SK-N-SH treated with all-trans-retinoic acid at 6 μM for 48 hours (cell line): ENCODE measurements at regions not wholly inside any gene's neighbourhood (a gene's known extent, or its start where the extent isn't known, plus 50 kb on each side); places are given as distances from the start of the nearest gene placed in this dataset.

Experiments
- ATAC-seq: fragments of 200-7000 bp; cut with Tn5 transposase; 3 replicates; pipeline ENCODE4 v1.9.1; 2020; ENCODE audit warnings: mild to moderate bottlenecking, moderate library complexity
- ARNTL ChIP-seq: fragments of 450-650 bp; formaldehyde crosslinking; IDR thresholded peaks from 2 replicates; pipeline ENCODE4 v1.5.0; 2020; ENCODE audit warnings: low read depth, mild to moderate bottlenecking, moderate library complexity, borderline replicate concordance
- BACH2 ChIP-seq: fragments of 250-450 bp; sonication (Bioruptor Pico); IDR thresholded peaks from 2 replicates; pipeline ENCODE4 v1.9.0; 2021; ENCODE audit warnings: mild to moderate bottlenecking, borderline replicate concordance
- CREB5 ChIP-seq: fragments of 250-450 bp; sonication (Bioruptor Pico); IDR thresholded peaks from 2 replicates; pipeline ENCODE4 v1.5.1; 2020; ENCODE audit warnings: low read depth, mild to moderate bottlenecking, moderate library complexity
- CSDC2 ChIP-seq: fragments of 250-450 bp; sonication (Bioruptor Pico); IDR thresholded peaks from 2 replicates; pipeline ENCODE4 v1.5.0; 2020; ENCODE audit warnings: mild to moderate bottlenecking, moderate library complexity
- CSRNP3 ChIP-seq: fragments of 250-450 bp; sonication (Bioruptor Pico); IDR thresholded peaks from 2 replicates; pipeline ENCODE4 v1.5.1; 2021; ENCODE audit warnings: mild to moderate bottlenecking, moderate library complexity
- ESRRG ChIP-seq: fragments of 250-450 bp; sonication (Bioruptor Pico); IDR thresholded peaks from 2 replicates; pipeline ENCODE4 v1.6.1; 2021; ENCODE audit warnings: mild to moderate bottlenecking
- GLIS3 ChIP-seq: fragments of 250-450 bp; sonication (Bioruptor Pico); IDR thresholded peaks from 2 replicates; pipeline ENCODE4 v1.5.0; 2020; ENCODE audit warnings: mild to moderate bottlenecking, moderate library complexity
- PATZ1 ChIP-seq: fragments of 250-450 bp; sonication (Bioruptor Pico); IDR thresholded peaks from 2 replicates; pipeline ENCODE4 v1.8.0; 2020; ENCODE audit warnings: mild to moderate bottlenecking, moderate library complexity, borderline replicate concordance
- POU6F1 ChIP-seq: fragments of 250-450 bp; sonication (Bioruptor Pico); IDR thresholded peaks from 2 replicates; pipeline ENCODE4 v1.8.0; 2021; ENCODE audit warnings: low read depth, mild to moderate bottlenecking, moderate library complexity, borderline replicate concordance
- PPARA ChIP-seq: fragments of 250-450 bp; sonication (Bioruptor Pico); IDR thresholded peaks from 2 replicates; pipeline ENCODE4 v1.5.0; 2020; ENCODE audit warnings: mild to moderate bottlenecking, borderline replicate concordance
- RARB ChIP-seq: fragments of 250-450 bp; sonication (Bioruptor Pico); IDR thresholded peaks from 2 replicates; pipeline ENCODE4 v1.8.0; 2021; ENCODE audit warnings: mild to moderate bottlenecking, moderate library complexity
- SNAI2 ChIP-seq: fragments of 250-450 bp; sonication (Bioruptor Pico); IDR thresholded peaks from 2 replicates; pipeline ENCODE4 v1.5.0; 2020; ENCODE audit warnings: mild to moderate bottlenecking, moderate library complexity
- TCF4 ChIP-seq: fragments of 250-450 bp; sonication (Bioruptor Pico); IDR thresholded peaks from 2 replicates; pipeline ENCODE4 v1.8.0; 2021; ENCODE audit warnings: mild to moderate bottlenecking, moderate library complexity, borderline replicate concordance
- TOX ChIP-seq: fragments of 250-450 bp; sonication (Bioruptor Pico); IDR thresholded peaks from 2 replicates; pipeline ENCODE4 v1.8.0; 2021; ENCODE audit warnings: mild to moderate bottlenecking, moderate library complexity, borderline replicate concordance
- ZC3H10 ChIP-seq: fragments of 250-450 bp; sonication (Bioruptor Pico); IDR thresholded peaks from 2 replicates; pipeline ENCODE4 v1.5.1; 2021; ENCODE audit warnings: mild to moderate bottlenecking, moderate library complexity
- ZFP30 ChIP-seq: fragments of 450-650 bp; formaldehyde crosslinking; IDR thresholded peaks from 2 replicates; pipeline ENCODE4 v1.5.0; 2022; ENCODE audit warnings: mild to moderate bottlenecking, moderate library complexity
- ZNF565 ChIP-seq: fragments of 450-650 bp; formaldehyde crosslinking; conservative IDR thresholded peaks from 2 replicates; pipeline ENCODE4 v1.5.0; 2020; ENCODE audit warnings: low read depth, mild to moderate bottlenecking, moderate library complexity
- ZNF70 ChIP-seq: fragments of 450-650 bp; formaldehyde crosslinking; IDR thresholded peaks from 2 replicates; pipeline ENCODE4 v1.5.0; 2020; ENCODE audit warnings: mild to moderate bottlenecking, moderate library complexity

GRCh38 chr1:170290991-170291390 is 145.2 kb downstream of the NTMT2 start:
- peak; percentile 76 for ATAC-seq
- no peak for TF ChIP-seq POU6F1 (CRISPR knock-in tag)
- TF ChIP-seq ZC3H10 = no peak
- no peak for TF ChIP-seq ZNF70 (CRISPR knock-in tag)
- no peak for TF ChIP-seq ARNTL (CRISPR knock-in tag)
- TF ChIP-seq RARB (CRISPR knock-in tag) = no peak
- no peak for TF ChIP-seq BACH2 (CRISPR knock-in tag)
- no peak for TF ChIP-seq TCF4 (CRISPR knock-in tag)

GRCh38 chr1:170291516-170291915 is 145.8 kb downstream of the NTMT2 start:
- ATAC-seq = no peak
- TF ChIP-seq PPARA (CRISPR knock-in tag) (no peak), ZNF70 (CRISPR knock-in tag) (no peak), CREB5 (CRISPR knock-in tag) (no peak), POU6F1 (CRISPR knock-in tag) (no peak), ZNF565 (CRISPR knock-in tag) (no peak), PATZ1 (CRISPR knock-in tag) (no peak), SNAI2 (CRISPR knock-in tag) (no peak), ZFP30 (CRISPR knock-in tag) (no peak), RARB (CRISPR knock-in tag) (no peak), CSRNP3 (CRISPR knock-in tag) (no peak), CSDC2 (CRISPR knock-in tag) (no peak), TOX (no peak), ESRRG (no peak), ZC3H10 (no peak)
- TF ChIP-seq, all 23 proteins: peak for 0

- peak; percentile 80; the same call in 2 of the 3 replicates for ATAC-seq
Measured at GRCh38 chr1:170296211-170296610, 150.5 kb downstream of the NTMT2 start.

More at GRCh38 chr1:170296211-170296610, 150.5 kb downstream of the NTMT2 start:
- TF ChIP-seq ZC3H10 (no peak), ZNF70 (CRISPR knock-in tag) (no peak), GLIS3 (CRISPR knock-in tag) (no peak), ARNTL (CRISPR knock-in tag) (no peak), POU6F1 (CRISPR knock-in tag) (no peak; the same call in 1 of the 2 replicates), SNAI2 (CRISPR knock-in tag) (no peak)
